K562 (cell line): ENCODE measurements at regions not wholly inside any gene's neighbourhood (a gene's known extent, or its start where the extent isn't known, plus 50 kb on each side); places are given as distances from the start of the nearest gene placed in this dataset.

Experiments
- ATAC-seq: fragments of 200-7000 bp; cut with Tn5 transposase; 3 replicates; pipeline ENCODE4 v1.9.1; 2020; ENCODE audit warnings: moderate library complexity
- BruUV-seq: library from RNA; stranded (reverse); fragments of 400-500 nt; replicated peaks from 2 replicates; lab custom pipeline; 2021; lab: Mats Ljungman, UMichigan
- CTCF ChIA-PET: fragments of 300-600 bp; formaldehyde crosslinking; extraction: SDS; loops from one replicate; lab custom pipeline; 2021; ENCODE audit warnings: low intra/inter-chr PET ratio; lab: Yijun Ruan, JAX
- POLR2A ChIA-PET: fragments of 300-600, 350-650 bp; sonication (Branson Sonifier 250); formaldehyde crosslinking; extraction: SDS; loops from one replicate; lab custom pipeline; 2021; ENCODE audit warnings: antibody characterized with exemption, inconsistent platforms; lab: Yijun Ruan, JAX
- DNase-seq, 4 experiments: peaks; one replicate each; pipeline versions ENCODE4 v3.0.0 to v3.0.0-alpha.2; 2011 to 2018; ENCODE audit warnings: low spot score in 3 of 4, mixed read lengths in 3 of 4; ENCODE audit errors: extremely low read depth in 1 of 4
- FAIRE-seq: peaks from 2 replicates; lab custom pipeline; 2011; peaks lifted over from hg19 to GRCh38; lab: Jason Lieb, UNC
- H2AFZ ChIP-seq: 2 replicates; pipeline ENCODE4 v1.6.0; 2011; ENCODE audit warnings: low read depth, low read length, control low read depth, inconsistent platforms
- H3K27ac ChIP-seq: fragments of 200-600 bp; 3 replicates; pipeline ENCODE4 v1.8.0; 2011; ENCODE audit warnings: low read depth, mild to moderate bottlenecking, control low read depth, inconsistent platforms, low read length, moderate library complexity, mixed read lengths; ENCODE audit errors: extremely low read depth
- H3K27me3 ChIP-seq, 2 experiments: fragments of 300-600 bp in 1 of 2; 2 replicates in 1 of 2; 3 replicates in 1 of 2; pipeline versions ENCODE4 v1.6.0 to v1.8.0; 2011; ENCODE audit warnings: inconsistent platforms in 2 of 2, low read length in 2 of 2, mild to moderate bottlenecking in 1 of 2, mixed read lengths in 1 of 2, moderate library complexity in 1 of 2; ENCODE audit not compliant: control insufficient read depth in 2 of 2, insufficient read depth in 2 of 2
- H3K36me3 ChIP-seq: fragments of 300-600 bp; 3 replicates; pipeline ENCODE4 v1.8.0; 2011; ENCODE audit warnings: mild to moderate bottlenecking, low read length, inconsistent platforms; ENCODE audit not compliant: control insufficient read depth, insufficient read depth
- H3K4me1 ChIP-seq, 2 experiments: fragments of 200-600 bp in 1 of 2; replicated peaks in 1 of 2; 2 replicates in 1 of 2; 3 replicates in 1 of 2; pipeline versions ENCODE4 v1.5.1 to v1.8.0; 2011; ENCODE audit warnings: inconsistent platforms in 2 of 2, low read length in 2 of 2, mild to moderate bottlenecking in 1 of 2, mixed read lengths in 1 of 2, moderate library complexity in 1 of 2; ENCODE audit not compliant: control insufficient read depth in 2 of 2, insufficient read depth in 2 of 2
- H3K4me2 ChIP-seq: 2 replicates; pipeline ENCODE4 v1.6.1; 2011; ENCODE audit warnings: low read length, control low read depth, inconsistent platforms, mixed read lengths; ENCODE audit not compliant: insufficient read depth
- H3K4me3 ChIP-seq: fragments of 200-600 bp; sonication (generic), shearing (Covaris generic); 2 replicates; pipeline ENCODE4 v1.5.1; 2016; ENCODE audit warnings: control low read depth, inconsistent platforms
- H3K79me2 ChIP-seq: fragments of 200-600 bp; 3 replicates; pipeline ENCODE4 v1.8.0; 2011; ENCODE audit warnings: low read length, inconsistent platforms; ENCODE audit not compliant: control insufficient read depth, insufficient read depth
- H3K9ac ChIP-seq, 2 experiments: 2 replicates each; pipeline versions ENCODE4 v1.6.0 to v1.6.1; 2011; ENCODE audit warnings: low read depth in 2 of 2, low read length in 2 of 2, control low read depth in 1 of 2, inconsistent platforms in 1 of 2, mild to moderate bottlenecking in 1 of 2, mixed read lengths in 1 of 2; ENCODE audit not compliant: insufficient read depth in 1 of 2
- H3K9me1 ChIP-seq: one replicate; pipeline ENCODE4 v1.6.0; 2011; ENCODE audit warnings: inconsistent platforms, mild to moderate bottlenecking, low read length, moderate library complexity; ENCODE audit not compliant: control insufficient read depth, insufficient read depth
- H3K9me3 ChIP-seq: replicated peaks from 2 replicates; pipeline ENCODE4 v1.5.1; 2011; ENCODE audit warnings: low read depth, low read length, inconsistent platforms; ENCODE audit not compliant: control insufficient read depth, insufficient read depth
- H4K20me1 ChIP-seq: replicated peaks from 2 replicates; pipeline ENCODE4 v1.6.1; 2011; ENCODE audit warnings: low read length, inconsistent platforms, mixed read lengths; ENCODE audit not compliant: control insufficient read depth, insufficient read depth
- CREBBP ChIP-seq: IDR thresholded peaks from one replicate; pipeline ENCODE4 v1.6.1; 2012; ENCODE audit warnings: low read depth, mild to moderate bottlenecking, control low read depth, inconsistent platforms, low read length
- HDAC6 ChIP-seq: IDR thresholded peaks from 2 replicates; pipeline ENCODE4 v1.6.1; 2012; ENCODE audit warnings: low read depth, mild to moderate bottlenecking, control low read depth, inconsistent platforms, low read length, moderate library complexity
- HINFP ChIP-seq: fragments of 450-650 bp; conservative IDR thresholded peaks from 2 replicates; pipeline ENCODE4 v1.6.1; 2016; ENCODE audit warnings: missing genetic modification characterization, low read depth, mild to moderate bottlenecking, control low read depth, missing compliant biosample characterization
- TEAD2 ChIP-seq: fragments of 450-650 bp; IDR thresholded peaks from 2 replicates; pipeline ENCODE4 v1.6.1; 2016; ENCODE audit warnings: missing genetic modification characterization, control low read depth, missing compliant biosample characterization
- ZNF274 ChIP-seq: IDR thresholded peaks from 2 replicates; pipeline ENCODE4 v1.6.1; 2011; ENCODE audit warnings: low read depth, mild to moderate bottlenecking, low read length, moderate library complexity, borderline replicate concordance
- ZNF282 ChIP-seq: sonication (generic); formaldehyde crosslinking; IDR thresholded peaks from 2 replicates; pipeline ENCODE4 v1.8.1; 2023; ENCODE audit warnings: missing genetic modification reagents
- WGBS: fragments of 100-300 bp; shearing (Covaris generic); methylation state at CpG from one replicate; pipeline ENCODE4 v1.1.6; 2016; ENCODE audit warnings: low coverage, mixed read lengths; ENCODE audit not compliant: insufficient coverage; ENCODE audit errors: missing lambda C conversion rate; 5-methylcytosine and 5-hydroxymethylcytosine counted together
- in situ Hi-C: fragments of 300-500 bp; cut with MboI; formaldehyde crosslinking; loops from 4 replicates; pipeline ENCODE4 v1.15.0; 2018; ENCODE audit warnings: inconsistent platforms, mixed read lengths
- intact Hi-C: fragments of 100-400 bp; cut with micrococcal nuclease; formaldehyde crosslinking; loops from 2 replicates; pipeline ENCODE4 v1.14.2; 2022

DNA sequence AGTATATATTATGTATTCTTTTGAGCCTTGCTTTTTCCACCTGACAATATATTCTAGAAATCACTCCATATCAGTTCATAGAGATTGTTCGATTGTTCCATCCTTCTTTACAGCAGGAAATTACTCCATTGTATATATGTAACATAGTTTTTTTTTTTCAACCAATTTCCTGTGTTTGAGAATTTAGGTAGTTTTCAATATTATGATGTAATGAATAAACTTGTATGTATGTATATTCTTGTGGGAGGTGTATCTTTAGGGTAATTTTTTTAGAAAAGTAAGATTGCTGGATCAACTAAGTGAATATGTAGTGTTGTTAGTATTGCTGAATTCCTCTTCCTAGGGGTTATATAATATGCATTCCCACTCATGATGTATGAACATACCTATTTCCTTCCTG lies 165.9 kb upstream of the PITX1 start:
- no TSS peak for BruUV-seq
- no peaks in the 10 kb centered on the region for H4K20me1 ChIP-seq
- in situ Hi-C loops (no loop called here), intact Hi-C loops (loop anchor here (5.0 to 10.0 kb wide), 2 partner anchors 225 to 293 kb away; partner anchors contain the start of gene PCBD2)
- H3K9me1 ChIP-seq = no peaks in the 10 kb centered on the region
- WGBS = 48% methylated on average over 1 of the region's 1 CpG
- CTCF ChIA-PET = interaction anchor here (0.7 kb wide), 1 partner anchor 1588 kb away, joined by 3 read pairs; no protein-coding TSS in a partner anchor
- peaks cover 0 to 5% of the 10 kb centered on the region in 2 experiments; a peak in 3 of 5 replicates for H3K4me1 ChIP-seq
- no peak for ATAC-seq
- FAIRE-seq = no peak
- no peaks in the 10 kb centered on the region for H3K27me3 ChIP-seq
- POLR2A ChIA-PET = no interaction called here
- no peak overlapping the region for H2AFZ ChIP-seq
- H3K9ac ChIP-seq = no peak overlapping the region
- H3K9me3 ChIP-seq = peaks cover 9% of the 10 kb centered on the region
- no peak for DNase-seq
- TF ChIP-seq ZNF274 (no peak), HDAC6 (no peak), HINFP (tag) (no peak), ZNF282 (CRISPR knock-in tag) (no peak), CREBBP (no peak), TEAD2 (tag) (no peak)
- no peak overlapping the region for H3K4me2 ChIP-seq
- no peaks in the 10 kb centered on the region for H3K36me3 ChIP-seq
- no peak overlapping the region for H3K4me3 ChIP-seq
- no peaks in the 10 kb centered on the region for H3K79me2 ChIP-seq
- no peak overlapping the region for H3K27ac ChIP-seq
